Activated T-cell treated with anti-CD3 and anti-CD28 coated beads, Interleukin-2, amount 50 U/mL, for 1 hour (primary cell): ENCODE measurements at regions not wholly inside any gene's neighbourhood (a gene's known extent, or its start where the extent isn't known, plus 50 kb on each side); places are given as distances from the start of the nearest gene placed in this dataset.

Source experiments
- DNase-seq: peaks from one replicate; pipeline ENCODE4 v3.0.0-alpha.2; 2020

- no peak for DNase-seq
Measured at GRCh38 chr14:62101189-62101588, 339.0 kb downstream of the SNAPC1 start.

- DNase-seq: no peak
Measured at GRCh38 chr14:62101673-62102348, 339.6 kb downstream of the SNAPC1 start.

GRCh38 chr14:62102349-62102725 is 340.1 kb downstream of the SNAPC1 start:
- no peak for DNase-seq

GRCh38 chr14:62103464-62103863 is 341.2 kb downstream of the SNAPC1 start:
- no peak for DNase-seq

GRCh38 chr14:62110941-62111340 is 348.7 kb downstream of the SNAPC1 start:
- no peak for DNase-seq

GRCh38 chr14:62117010-62117750 is 355.0 kb downstream of the SNAPC1 start:
- peak; percentile 62 for DNase-seq

- DNase-seq: no peak
Measured at GRCh38 chr14:62117751-62118105, 355.5 kb downstream of the SNAPC1 start.

GRCh38 chr14:62118461-62118860 is 356.2 kb downstream of the SNAPC1 start:
- no peak for DNase-seq

GRCh38 chr14:62118871-62119270 is 356.7 kb downstream of the SNAPC1 start:
- no peak for DNase-seq

- no peak for DNase-seq
Measured at GRCh38 chr14:62123961-62124360, 361.7 kb downstream of the SNAPC1 start.

- no peak for DNase-seq
Measured at GRCh38 chr14:62125793-62126192, 363.6 kb downstream of the SNAPC1 start.

- DNase-seq: no peak
Measured at GRCh38 chr14:62126879-62127478, 364.8 kb downstream of the SNAPC1 start.

GRCh38 chr14:62130441-62130840 is 368.2 kb downstream of the SNAPC1 start:
- no peak for DNase-seq

- no peak for DNase-seq
Measured at GRCh38 chr14:62133776-62134550, 371.7 kb downstream of the SNAPC1 start.

GRCh38 chr14:62138593-62138992 is 376.4 kb downstream of the SNAPC1 start:
- no peak for DNase-seq

- no peak for DNase-seq
Measured at GRCh38 chr14:62141139-62141538, 378.9 kb downstream of the SNAPC1 start.

GRCh38 chr14:62143245-62143644 is 381.0 kb downstream of the SNAPC1 start:
- no peak for DNase-seq

GRCh38 chr14:62144863-62145262 is 382.6 kb downstream of the SNAPC1 start:
- DNase-seq: no peak

- no peak for DNase-seq
Measured at GRCh38 chr14:62146030-62146429, 383.8 kb downstream of the SNAPC1 start.

GRCh38 chr14:62156052-62156451 is 393.8 kb downstream of the SNAPC1 start:
- DNase-seq: no peak

- no peak for DNase-seq
Measured at GRCh38 chr14:62158779-62159178, 396.6 kb downstream of the SNAPC1 start.

GRCh38 chr14:62159314-62159713 is 397.1 kb downstream of the SNAPC1 start:
- no peak for DNase-seq

GRCh38 chr14:62162998-62163589 is 400.9 kb downstream of the SNAPC1 start:
- no peak for DNase-seq
